Kidney (tissue), 13 donors: ENCODE measurements at regions not wholly inside any gene's neighbourhood (a gene's known extent, or its start where the extent isn't known, plus 50 kb on each side); places are given as distances from the start of the nearest gene placed in this dataset.

Experiments
- DNase-seq, 5 donors: peaks; one replicate each; pipeline ENCODE4 v3.0.0-alpha.2; 2013 to 2020
- FAIRE-seq: peaks from 2 replicates; lab custom pipeline; 2012; peaks lifted over from hg19 to GRCh38; lab: Jason Lieb, UNC
- H3K27ac ChIP-seq, 2 donors: one replicate each; pipeline ENCODE4 v1.7.0; 2013; ENCODE audit warnings: low read depth in 2 of 2, low read length in 2 of 2, inconsistent platforms in 1 of 2
- H3K27me3 ChIP-seq: one replicate; pipeline ENCODE4 v1.7.1; 2013; ENCODE audit warnings: low read length, inconsistent platforms; ENCODE audit not compliant: control insufficient read depth, insufficient read depth
- H3K36me3 ChIP-seq, 3 donors: one replicate each; pipeline versions ENCODE4 v1.7.0 to v1.7.1; 2013; ENCODE audit warnings: low read length in 3 of 3, control low read depth in 1 of 3, inconsistent platforms in 1 of 3; ENCODE audit not compliant: insufficient read depth in 3 of 3, control insufficient read depth in 2 of 3
- H3K4me1 ChIP-seq, 3 donors: one replicate each; pipeline versions ENCODE4 v1.7.0 to v1.7.1; 2013; ENCODE audit warnings: low read length in 3 of 3, inconsistent platforms in 1 of 3, low read depth in 1 of 3; ENCODE audit not compliant: control insufficient read depth in 2 of 3, insufficient read depth in 2 of 3
- H3K4me3 ChIP-seq, 3 donors: one replicate each; pipeline versions ENCODE4 v1.7.0 to v1.8.1; 2013; ENCODE audit warnings: low read length in 3 of 3, control low read depth in 1 of 3, inconsistent platforms in 1 of 3
- H3K9ac ChIP-seq, 3 donors: one replicate each; pipeline versions ENCODE4 v1.7.0 to v1.7.1; 2013; ENCODE audit warnings: low read length in 3 of 3, control low read depth in 1 of 3, inconsistent platforms in 1 of 3
- H3K9me3 ChIP-seq, 3 donors: one replicate each; pipeline versions ENCODE4 v1.7.0 to v1.7.1; 2013; ENCODE audit warnings: low read length in 3 of 3, control low read depth in 1 of 3, inconsistent platforms in 1 of 3; ENCODE audit not compliant: control insufficient read depth in 2 of 3, insufficient read depth in 1 of 3
- CTCF ChIP-seq: IDR thresholded peaks from 3 replicates; pipeline ENCODE4 v1.5.1; 2012; ENCODE audit warnings: mild to moderate bottlenecking, moderate library complexity, borderline replicate concordance; ENCODE audit not compliant: insufficient read depth; ENCODE audit errors: extremely low read depth
- intact Hi-C: fragments of 100-400 bp; cut with DNase I; formaldehyde crosslinking; loops from one replicate; pipeline ENCODE4 v1.11.1; 2022
- donor health status: control.
- donor health status: control.
- donor health status: control.
- donor health status: control.
- donor health status: control.
- donor health status: DM: yes; HTN: yes; CAD: no.
- donor health status: Normal renal cell carcinoma (clear cell type).

GRCh38 chr6:112749673-112750072, 402.5 kb downstream of the RFPL4B start:
- FAIRE-seq (no peak), DNase-seq (no peak)
- H3K4me1 ChIP-seq, result no peaks in the 10 kb centered on the region
- no peaks in the 10 kb centered on the region for H3K36me3 ChIP-seq
- H3K9ac ChIP-seq, result no peak overlapping the region
- no peak overlapping the region for H3K4me3 ChIP-seq
- TF ChIP-seq CTCF, result no peak
- no peak overlapping the region for H3K27ac ChIP-seq
- no peaks in the 10 kb centered on the region for H3K9me3 ChIP-seq
- no peaks in the 10 kb centered on the region for H3K27me3 ChIP-seq
- intact Hi-C loops, result no loop called here

- intact Hi-C loops, result no loop called here
- no peak for DNase-seq
- FAIRE-seq, result no peak
Measured at GRCh38 chr6:112752305-112752704, 405.2 kb downstream of the RFPL4B start.

GRCh38 chr6:112752791-112753190, 405.7 kb downstream of the RFPL4B start:
- H3K4me3 ChIP-seq, result no peak overlapping the region
- no peak for TF ChIP-seq CTCF
- H3K9ac ChIP-seq, result no peak overlapping the region
- no peaks in the 10 kb centered on the region for H3K9me3 ChIP-seq
- no peaks in the 10 kb centered on the region for H3K36me3 ChIP-seq
- H3K27ac ChIP-seq, result no peak overlapping the region
- intact Hi-C loops, result no loop called here
- no peaks in the 10 kb centered on the region for H3K4me1 ChIP-seq
- no peak for FAIRE-seq
- DNase-seq, result no peak
- H3K27me3 ChIP-seq, result no peaks in the 10 kb centered on the region

More at GRCh38 chr6:112752305-112752704, 405.2 kb downstream of the RFPL4B start:
- no peak overlapping the region for H3K9ac ChIP-seq
- no peaks in the 10 kb centered on the region for H3K9me3 ChIP-seq
- no peak overlapping the region for H3K27ac ChIP-seq
- H3K4me3 ChIP-seq, result no peak overlapping the region
- no peaks in the 10 kb centered on the region for H3K27me3 ChIP-seq
- TF ChIP-seq CTCF, result no peak
- H3K4me1 ChIP-seq, result no peaks in the 10 kb centered on the region
- H3K36me3 ChIP-seq, result no peaks in the 10 kb centered on the region

- TF ChIP-seq CTCF, result no peak
- H3K27ac ChIP-seq, result no peak overlapping the region
- H3K4me3 ChIP-seq, result no peak overlapping the region
- no peak for FAIRE-seq
- no peaks in the 10 kb centered on the region for H3K27me3 ChIP-seq
- no peak for DNase-seq
- H3K9me3 ChIP-seq, result no peaks in the 10 kb centered on the region
- intact Hi-C loops, result no loop called here
- H3K9ac ChIP-seq, result no peak overlapping the region
- H3K36me3 ChIP-seq, result no peaks in the 10 kb centered on the region
- no peaks in the 10 kb centered on the region for H3K4me1 ChIP-seq
Measured at GRCh38 chr6:112760831-112761230, 413.7 kb downstream of the RFPL4B start.
